Mesendoderm (in vitro differentiated cells): ENCODE measurements at regions not wholly inside any gene's neighbourhood (a gene's known extent, or its start where the extent isn't known, plus 50 kb on each side); places are given as distances from the start of the nearest gene placed in this dataset.
"Not testable (repeated sequence)": the region's sequence is repeated elsewhere in the genome, so short reads cannot be mapped to it uniquely, and the experiment has no call there.

Experiments
- DNase-seq: peaks from one replicate; pipeline ENCODE4 v3.0.0; 2013
- H2AK5ac ChIP-seq: 2 replicates; pipeline ENCODE4 v1.6.1; 2013; ENCODE audit warnings: low read length, inconsistent platforms
- H2BK120ac ChIP-seq: 2 replicates; pipeline ENCODE4 v1.6.1; 2013; ENCODE audit warnings: low read depth, mild to moderate bottlenecking, low read length, moderate library complexity, mixed read lengths
- H2BK15ac ChIP-seq: replicated peaks from 2 replicates; pipeline ENCODE4 v1.6.1; 2013; ENCODE audit warnings: low read depth, mild to moderate bottlenecking, moderate library complexity
- H2BK5ac ChIP-seq: 2 replicates; pipeline ENCODE4 v1.6.1; 2013; ENCODE audit warnings: low read length, inconsistent platforms
- H3K18ac ChIP-seq: 2 replicates; pipeline ENCODE4 v1.6.1; 2013; ENCODE audit warnings: mild to moderate bottlenecking, low read length, mixed read lengths
- H3K23ac ChIP-seq: one replicate; pipeline ENCODE4 v1.6.1; 2013; ENCODE audit warnings: low read length
- H3K27ac ChIP-seq: 2 replicates; pipeline ENCODE4 v1.5.1; 2013; ENCODE audit warnings: low read depth, mild to moderate bottlenecking, inconsistent platforms, low read length, moderate library complexity
- H3K27me3 ChIP-seq: 2 replicates; pipeline ENCODE4 v1.6.1; 2013; ENCODE audit warnings: low read length, control low read depth, mild to moderate bottlenecking, inconsistent platforms; ENCODE audit not compliant: insufficient read depth, poor library complexity
- H3K36me3 ChIP-seq: 2 replicates; pipeline ENCODE4 v1.6.1; 2013; ENCODE audit warnings: low read length, inconsistent platforms; ENCODE audit not compliant: control insufficient read depth, insufficient read depth
- H3K4ac ChIP-seq: one replicate; pipeline ENCODE4 v1.6.1; 2013; ENCODE audit warnings: low read depth, mild to moderate bottlenecking, low read length, moderate library complexity
- H3K4me1 ChIP-seq: 2 replicates; pipeline ENCODE4 v1.6.1; 2013; ENCODE audit warnings: low read depth, low read length, inconsistent platforms; ENCODE audit not compliant: control insufficient read depth
- H3K4me2 ChIP-seq: 2 replicates; pipeline ENCODE4 v1.6.1; 2013; ENCODE audit warnings: low read length
- H3K4me3 ChIP-seq: 2 replicates; pipeline ENCODE4 v1.5.1; 2013; ENCODE audit warnings: mild to moderate bottlenecking, low read length
- H3K56ac ChIP-seq: one replicate; pipeline ENCODE4 v1.6.1; 2013; ENCODE audit warnings: low read length
- H3K79me1 ChIP-seq: 2 replicates; pipeline ENCODE4 v1.6.1; 2013; ENCODE audit warnings: low read length, inconsistent platforms
- H3K79me2 ChIP-seq: 2 replicates; pipeline ENCODE4 v1.6.1; 2013; ENCODE audit warnings: mild to moderate bottlenecking, low read length; ENCODE audit not compliant: control insufficient read depth, insufficient read depth
- H3K9ac ChIP-seq: 2 replicates; pipeline ENCODE4 v1.6.1; 2013; ENCODE audit warnings: low read length, inconsistent platforms
- H4K5ac ChIP-seq: one replicate; pipeline ENCODE4 v1.6.1; 2013; ENCODE audit warnings: low read length
- H4K8ac ChIP-seq: one replicate; pipeline ENCODE4 v1.6.1; 2013; ENCODE audit warnings: low read depth, mild to moderate bottlenecking, control low read depth, low read length, moderate library complexity
- WGBS: extraction: QIAGEN DNeasy Blood & Tissue Kit; methylation state at CpG from one replicate; pipeline ENCODE4 v1.1.7; 2013; ENCODE audit warnings: low lambda C conversion rate, missing lambda C conversion rate; ENCODE audit not compliant: insufficient coverage; ENCODE audit errors: extremely low coverage; 5-methylcytosine and 5-hydroxymethylcytosine counted together

DNA sequence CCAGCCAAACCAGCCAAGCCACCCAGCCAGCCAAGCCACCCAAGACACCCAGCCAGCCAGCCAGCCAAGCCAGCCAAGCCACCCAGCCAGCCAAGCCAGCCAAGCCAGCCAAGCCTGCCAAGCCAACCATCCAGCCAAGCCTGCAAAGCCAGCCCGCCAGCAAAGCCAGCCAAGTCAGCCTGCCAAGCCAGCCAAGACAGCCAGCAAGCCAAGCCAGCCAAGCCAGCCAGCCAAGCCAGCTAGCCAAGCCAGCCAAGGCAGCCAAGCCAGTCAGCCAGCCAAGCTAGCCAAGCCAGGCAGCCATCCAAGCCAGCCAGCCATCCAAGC, 331.7 kb upstream of the PLGLB2 start:
- H3K4me1 ChIP-seq, H3K79me2 ChIP-seq, H2BK15ac ChIP-seq, H2AK5ac ChIP-seq, H3K56ac ChIP-seq, DNase-seq, H3K36me3 ChIP-seq, H3K4me2 ChIP-seq, H3K9ac ChIP-seq, H3K27ac ChIP-seq, H3K27me3 ChIP-seq, H3K4me3 ChIP-seq, H3K18ac ChIP-seq, H3K23ac ChIP-seq, H4K5ac ChIP-seq, H3K79me1 ChIP-seq, H4K8ac ChIP-seq, H2BK120ac ChIP-seq, H3K4ac ChIP-seq, H2BK5ac ChIP-seq: not testable (repeated sequence)
- WGBS = no CpG with 5 or more reads among the region's 1 CpG

DNA sequence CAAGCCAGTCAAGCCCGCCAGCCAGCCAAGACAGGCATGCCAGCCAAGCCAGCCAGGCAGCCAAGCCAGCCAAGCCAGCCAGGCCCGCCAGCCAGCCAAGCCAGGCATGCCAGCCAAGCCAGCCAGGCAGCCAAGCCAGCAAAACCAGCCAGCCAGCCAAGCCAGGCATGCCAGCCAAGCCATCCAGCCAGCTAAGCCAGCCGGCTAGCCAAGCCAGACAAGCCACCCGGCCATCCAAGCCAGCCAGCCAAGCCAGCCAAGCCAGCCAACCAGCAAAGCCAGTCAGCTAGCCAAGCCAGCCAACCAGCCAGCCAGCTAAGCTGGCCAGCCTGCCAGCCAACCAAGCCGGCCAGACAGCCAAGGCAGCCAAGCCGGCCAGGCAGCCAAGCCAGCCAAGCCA, 330.7 kb upstream of the PLGLB2 start:
- not testable (repeated sequence) for H3K23ac ChIP-seq, H2BK5ac ChIP-seq, H3K27me3 ChIP-seq, H3K18ac ChIP-seq, H3K4me2 ChIP-seq, H3K79me2 ChIP-seq, H3K79me1 ChIP-seq, H3K36me3 ChIP-seq, H3K4me1 ChIP-seq, H3K9ac ChIP-seq, H3K56ac ChIP-seq, H4K5ac ChIP-seq, H2BK120ac ChIP-seq, H2BK15ac ChIP-seq, H4K8ac ChIP-seq, DNase-seq, H3K27ac ChIP-seq, H3K4me3 ChIP-seq, H3K4ac ChIP-seq, H2AK5ac ChIP-seq
- no CpG with 5 or more reads among the region's 6 CpGs for WGBS

DNA sequence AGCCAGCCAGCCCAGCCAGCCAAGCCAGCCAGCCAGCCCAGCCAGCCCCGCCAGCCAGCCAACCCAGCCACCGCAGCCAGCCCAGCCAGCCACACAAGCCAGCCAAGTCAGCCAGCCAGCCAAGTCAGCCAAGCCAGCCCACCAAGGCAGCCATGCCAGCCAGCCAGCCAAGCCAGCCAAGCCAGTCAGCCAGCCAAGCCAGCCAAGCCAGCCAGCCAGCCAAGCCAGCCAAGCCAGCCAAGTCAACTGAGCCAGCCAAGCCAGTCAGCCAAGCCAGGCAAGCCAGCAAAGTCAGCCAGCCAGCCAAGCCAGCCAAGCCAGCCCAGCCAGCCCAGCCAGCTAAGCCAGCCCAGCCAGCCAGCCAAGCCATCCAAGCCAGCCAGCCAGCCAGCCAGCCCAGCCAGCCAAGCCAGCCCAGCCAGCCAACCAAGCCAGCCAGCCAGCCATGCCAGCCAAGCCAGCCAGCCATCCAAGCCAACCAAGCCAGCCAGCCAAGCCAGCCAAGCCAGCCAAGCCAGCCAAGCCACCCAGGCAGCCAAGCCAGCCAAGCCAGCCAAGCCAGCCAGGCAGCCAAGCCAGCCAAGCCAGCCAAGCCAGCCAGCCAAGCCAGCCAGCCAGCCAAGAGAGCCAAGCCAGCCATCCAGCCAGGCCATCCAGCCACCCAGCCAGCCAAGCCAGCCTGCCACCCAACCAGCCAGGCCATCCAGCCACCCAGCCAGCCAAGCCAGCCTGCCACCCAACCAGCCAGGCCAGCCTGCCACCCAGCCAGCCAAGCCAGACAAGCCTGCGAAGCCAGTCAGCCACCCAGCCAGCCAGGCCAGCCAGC, 329.9 kb upstream of the PLGLB2 start:
- H3K4me1 ChIP-seq, H2BK5ac ChIP-seq, H2BK15ac ChIP-seq, H3K36me3 ChIP-seq, H3K4ac ChIP-seq, H3K9ac ChIP-seq, H4K8ac ChIP-seq, H2BK120ac ChIP-seq, H3K18ac ChIP-seq, H3K4me2 ChIP-seq, H3K27ac ChIP-seq, H4K5ac ChIP-seq, H3K4me3 ChIP-seq, H3K79me2 ChIP-seq, H3K23ac ChIP-seq, H2AK5ac ChIP-seq, H3K56ac ChIP-seq, DNase-seq, H3K27me3 ChIP-seq, H3K79me1 ChIP-seq: not testable (repeated sequence)
- no CpG with 5 or more reads among the region's 3 CpGs for WGBS

DNA sequence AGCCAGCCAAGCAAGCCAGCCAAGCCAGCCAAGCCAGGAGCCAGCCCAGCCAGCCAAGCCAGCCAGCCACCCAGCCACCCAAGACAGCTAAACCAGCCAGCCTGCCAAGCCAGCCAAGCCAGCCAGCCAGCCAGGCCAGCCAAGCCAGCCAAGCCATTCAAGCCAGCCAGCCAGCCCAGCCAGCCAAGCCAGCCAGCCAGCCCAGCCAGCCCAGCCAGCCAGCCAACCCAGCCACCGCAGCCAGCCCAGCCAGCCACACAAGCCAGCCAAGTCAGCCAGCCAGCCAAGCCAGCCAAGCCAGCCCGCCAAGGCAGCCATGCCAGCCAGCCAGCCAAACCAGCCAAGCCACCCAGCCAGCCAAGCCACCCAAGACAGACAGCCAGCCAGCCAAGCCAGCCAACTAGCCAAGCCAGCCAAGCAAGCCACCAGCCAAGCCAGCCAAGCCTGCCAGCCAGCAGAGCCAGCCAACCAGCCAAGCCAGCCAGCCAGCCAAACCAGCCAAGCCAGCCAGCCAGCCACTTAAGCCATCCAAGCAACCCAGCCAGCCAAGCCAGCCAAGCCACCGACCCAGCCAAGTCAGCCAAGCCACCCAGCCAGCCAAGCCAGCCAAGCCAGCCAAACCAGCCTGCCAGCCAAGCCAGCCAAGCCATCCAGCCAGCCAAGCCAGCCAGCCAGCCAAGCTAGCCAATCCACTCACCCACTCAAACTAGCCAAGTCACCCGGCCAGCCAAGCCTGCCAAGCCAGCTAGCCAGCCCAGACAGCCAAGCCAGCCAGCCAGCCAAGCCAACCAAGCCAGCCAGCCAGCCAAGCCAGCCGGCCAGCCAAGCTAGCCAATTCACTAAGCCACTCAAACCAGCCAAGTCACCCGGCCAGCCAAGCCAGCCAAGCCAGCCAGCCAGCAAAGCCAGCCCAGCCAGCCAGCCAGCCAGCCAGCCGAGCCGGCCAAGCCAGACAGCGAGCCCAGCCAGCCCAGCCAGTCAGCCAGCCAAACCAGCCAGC, 328.8 kb upstream of the PLGLB2 start:
- H3K18ac ChIP-seq, H3K9ac ChIP-seq, H3K79me1 ChIP-seq, H4K8ac ChIP-seq, H2BK120ac ChIP-seq, H3K56ac ChIP-seq, H3K27me3 ChIP-seq, H3K4me2 ChIP-seq, H4K5ac ChIP-seq, H2BK5ac ChIP-seq, DNase-seq, H3K4ac ChIP-seq, H3K23ac ChIP-seq, H2AK5ac ChIP-seq, H3K27ac ChIP-seq, H3K4me3 ChIP-seq, H3K79me2 ChIP-seq, H3K36me3 ChIP-seq, H3K4me1 ChIP-seq, H2BK15ac ChIP-seq: not testable (repeated sequence)
- no CpG with 5 or more reads among the region's 9 CpGs for WGBS

DNA sequence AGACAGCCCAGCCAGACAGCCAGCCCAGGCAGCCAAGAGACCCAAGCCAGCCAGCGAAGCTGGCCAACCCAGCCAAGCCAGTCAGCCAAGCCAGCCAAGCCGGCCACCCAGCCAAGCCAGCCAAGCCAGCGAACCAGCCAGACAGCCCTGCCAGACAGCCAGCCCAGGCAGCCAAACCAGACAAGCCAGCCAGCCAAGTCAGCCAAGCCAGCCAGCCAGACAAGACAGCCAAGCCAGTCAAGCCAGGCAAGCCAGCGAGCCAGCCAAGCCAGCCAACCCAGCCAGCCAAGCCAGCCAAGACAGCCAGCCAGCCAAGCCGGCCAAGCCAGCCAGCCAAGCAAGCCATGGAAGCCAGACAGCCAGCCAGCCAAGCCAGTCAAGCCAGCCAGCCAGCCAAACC, 327.9 kb upstream of the PLGLB2 start:
- not testable (repeated sequence) for H3K79me2 ChIP-seq, H2AK5ac ChIP-seq, H4K8ac ChIP-seq, H3K4ac ChIP-seq, H3K4me2 ChIP-seq, H3K4me1 ChIP-seq, H3K36me3 ChIP-seq, H2BK15ac ChIP-seq, H3K4me3 ChIP-seq, H3K79me1 ChIP-seq, H3K23ac ChIP-seq, H4K5ac ChIP-seq, DNase-seq, H3K56ac ChIP-seq, H3K9ac ChIP-seq, H2BK5ac ChIP-seq, H3K18ac ChIP-seq, H3K27ac ChIP-seq, H3K27me3 ChIP-seq, H2BK120ac ChIP-seq
- WGBS = no CpG with 5 or more reads among the region's 5 CpGs
